ENCODE measurements at regions not wholly inside any gene's neighbourhood (a gene's known extent, or its start where the extent isn't known, plus 50 kb on each side); places are given as distances from the start of the nearest gene placed in this dataset.

DNA sequence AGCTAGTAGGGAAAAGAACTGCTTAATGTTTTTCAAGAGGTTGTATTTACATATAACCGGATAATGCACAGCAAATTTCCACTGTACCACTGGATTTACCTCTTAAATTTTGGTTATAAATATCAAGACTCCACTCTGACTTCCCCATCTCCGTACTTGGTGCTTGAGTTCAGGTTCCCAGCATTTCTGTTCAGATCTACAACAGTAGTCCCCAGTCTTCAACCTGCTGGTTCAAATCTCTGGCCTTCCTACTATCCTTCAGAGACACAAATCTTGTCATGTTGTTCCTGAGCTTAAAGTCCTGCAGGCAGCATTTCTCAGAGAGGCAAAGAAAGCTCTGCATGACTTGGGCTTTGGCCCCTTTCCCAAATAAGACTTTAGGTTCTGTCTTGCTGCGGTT lies 392.6 kb upstream of the ATP5MC3 start:
- in situ Hi-C loops (cut with HindIII; ENCODE audit: low sequenced_read_pairs): no loop called here

GRCh38 chr2:175571078-175571653 lies 389.7 kb upstream of the ATP5MC3 start:
- in situ Hi-C loops (cut with HindIII; ENCODE audit: low sequenced_read_pairs): no loop called here

DNA sequence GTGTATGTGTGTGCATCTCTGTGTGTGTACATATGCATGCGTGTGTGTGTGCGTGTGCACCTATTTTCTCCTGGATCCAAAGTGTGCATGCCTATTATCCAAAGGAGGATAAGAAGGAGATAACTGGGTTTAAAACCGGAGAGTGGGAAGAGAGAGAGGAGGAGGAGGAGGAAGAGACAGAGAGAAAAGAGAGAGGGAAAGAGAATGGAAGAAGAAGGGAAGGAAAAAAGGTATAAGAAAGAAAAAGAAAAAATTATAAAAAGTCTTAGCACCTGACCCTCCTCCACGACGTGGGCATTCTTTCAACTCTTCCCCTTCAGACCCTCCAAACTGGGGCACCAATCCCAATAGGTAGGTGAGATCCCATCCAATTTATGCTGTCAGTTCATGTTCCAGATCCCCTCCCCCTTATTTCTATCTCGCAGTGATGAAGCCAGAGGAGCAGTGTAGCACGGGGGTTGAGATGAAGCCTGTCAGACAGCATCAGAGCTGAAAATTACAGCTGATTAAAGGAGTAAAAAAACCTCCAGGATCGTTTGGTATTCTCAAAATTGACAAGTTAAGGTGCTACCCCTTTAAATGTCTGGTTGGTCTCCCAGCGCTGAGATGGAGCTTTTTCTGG lies 386.7 kb upstream of the ATP5MC3 start:
- in situ Hi-C loops (cut with HindIII; ENCODE audit: low sequenced_read_pairs): no loop called here

GRCh38 chr2:175567435-175568061 lies 386.0 kb upstream of the ATP5MC3 start:
- in situ Hi-C loops (cut with HindIII; ENCODE audit: low sequenced_read_pairs): no loop called here

- in situ Hi-C loops (cut with HindIII; ENCODE audit: low sequenced_read_pairs): no loop called here
Measured at GRCh38 chr2:175560521-175561169, 379.1 kb upstream of the ATP5MC3 start.

GRCh38 chr2:175559613-175560012 lies 378.1 kb upstream of the ATP5MC3 start:
- in situ Hi-C loops (cut with HindIII; ENCODE audit: low sequenced_read_pairs): no loop called here

- in situ Hi-C loops (cut with HindIII; ENCODE audit: low sequenced_read_pairs): no loop called here
Measured at GRCh38 chr2:175557810-175558377, 376.4 kb upstream of the ATP5MC3 start.

DNA sequence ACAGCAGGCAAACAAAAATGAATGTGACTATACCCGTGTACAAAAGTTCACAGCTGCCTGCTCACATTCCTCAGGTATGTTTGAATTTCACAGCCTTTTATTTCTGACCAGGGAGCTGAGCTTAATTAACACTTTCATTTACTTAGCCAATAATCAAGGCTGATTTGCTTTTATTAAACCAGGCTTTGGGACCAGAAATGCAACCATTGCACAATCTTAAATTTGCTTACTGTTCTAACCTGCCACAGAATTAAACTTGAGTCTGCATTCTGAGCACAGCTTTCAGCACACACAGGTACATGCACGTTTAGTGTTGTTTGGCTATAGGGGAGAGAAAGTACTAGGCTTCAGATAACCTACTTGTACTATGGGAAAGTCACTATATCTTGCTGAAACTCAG lies 372.4 kb upstream of the ATP5MC3 start:
- in situ Hi-C loops (cut with HindIII; ENCODE audit: low sequenced_read_pairs): no loop called here

DNA sequence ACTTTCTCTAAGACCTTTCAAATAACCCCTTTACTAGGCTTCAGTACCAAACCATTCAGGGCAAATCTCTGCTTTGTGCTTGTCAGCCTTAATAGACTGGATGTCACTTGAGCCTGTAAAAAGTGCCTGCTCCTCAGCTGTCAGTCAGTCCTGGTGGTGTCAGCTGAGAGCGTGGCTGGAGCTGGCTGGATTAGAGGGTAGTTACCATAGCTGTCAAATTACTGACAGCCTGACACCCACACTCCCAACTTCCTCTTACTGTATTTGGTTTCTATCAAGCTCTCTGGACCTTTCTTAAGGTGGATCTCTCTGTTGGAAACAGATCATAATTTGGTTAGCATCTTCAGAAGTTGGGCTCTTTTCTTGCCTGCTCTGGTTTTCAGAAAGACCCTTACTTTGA lies 371.4 kb upstream of the ATP5MC3 start:
- in situ Hi-C loops (cut with HindIII; ENCODE audit: low sequenced_read_pairs): no loop called here

DNA sequence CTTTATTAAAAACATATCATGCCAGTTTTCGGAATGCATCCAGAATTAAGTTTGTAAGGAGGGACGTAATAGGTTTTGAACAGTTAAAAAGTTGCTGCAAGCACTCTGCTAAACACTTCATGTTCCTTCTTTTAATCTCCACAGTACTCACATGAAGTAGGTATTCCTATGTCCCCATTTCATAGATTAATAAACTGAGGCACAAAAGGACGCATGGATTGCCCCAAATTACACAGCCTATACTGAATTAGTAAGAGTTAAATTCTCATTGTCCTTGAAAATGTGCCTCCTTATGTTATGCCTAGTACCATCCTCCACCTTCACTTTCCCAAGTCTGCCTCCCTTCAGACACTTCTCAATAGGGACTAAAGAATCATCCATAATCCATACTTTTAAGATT lies 358.9 kb upstream of the ATP5MC3 start:
- in situ Hi-C loops (cut with HindIII; ENCODE audit: low sequenced_read_pairs): no loop called here

GRCh38 chr2:175539122-175539521 lies 357.6 kb upstream of the ATP5MC3 start:
- in situ Hi-C loops (cut with HindIII; ENCODE audit: low sequenced_read_pairs): no loop called here

DNA sequence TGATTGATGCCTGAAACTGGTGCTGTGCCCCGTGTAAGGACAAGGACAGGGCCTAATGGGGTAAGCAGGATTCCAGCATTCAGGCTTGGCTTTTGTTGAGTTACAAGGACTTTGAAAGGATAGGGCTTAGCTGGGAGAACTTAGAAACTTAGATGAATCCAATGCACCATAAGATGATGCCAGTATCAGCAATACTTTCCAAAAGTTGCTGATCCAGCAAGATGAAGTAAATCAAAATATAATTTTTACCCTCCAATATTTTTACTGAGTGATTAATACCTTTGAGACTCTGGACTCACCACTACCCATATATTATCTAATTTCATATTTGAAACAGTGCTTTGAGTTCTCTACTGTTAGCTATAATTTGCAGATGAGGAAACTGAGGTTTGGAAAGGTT lies 354.5 kb upstream of the ATP5MC3 start:
- in situ Hi-C loops (cut with HindIII; ENCODE audit: low sequenced_read_pairs): no loop called here

GRCh38 chr2:175535631-175536030 lies 354.1 kb upstream of the ATP5MC3 start:
- in situ Hi-C loops (cut with HindIII; ENCODE audit: low sequenced_read_pairs): no loop called here

- in situ Hi-C loops (cut with HindIII; ENCODE audit: low sequenced_read_pairs): no loop called here
Measured at GRCh38 chr2:175525975-175526374, 344.5 kb upstream of the ATP5MC3 start.

GRCh38 chr2:175523001-175523400 lies 341.5 kb upstream of the ATP5MC3 start:
- in situ Hi-C loops (cut with HindIII; ENCODE audit: low sequenced_read_pairs): no loop called here

DNA sequence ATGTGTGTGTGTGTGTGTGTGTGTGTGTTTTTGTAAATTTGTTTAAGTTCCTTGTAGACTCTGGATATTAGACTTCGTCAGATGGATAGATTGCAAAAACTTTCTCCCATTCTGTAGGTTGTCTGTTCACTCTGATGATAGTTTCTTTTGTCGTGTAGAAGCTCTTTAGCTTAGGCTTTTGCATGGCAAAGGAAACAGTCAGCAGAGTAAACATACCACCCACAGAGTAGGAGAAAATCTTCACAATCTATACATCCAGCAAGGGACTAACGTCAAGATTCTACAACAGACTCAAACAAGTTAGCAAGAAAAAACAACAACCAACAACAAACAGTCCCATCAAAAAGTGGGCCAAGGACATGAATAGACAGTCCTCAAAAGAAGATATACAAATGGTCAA lies 336.7 kb upstream of the ATP5MC3 start:
- in situ Hi-C loops (cut with HindIII; ENCODE audit: low sequenced_read_pairs): no loop called here

GRCh38 chr2:175516555-175516954 lies 335.0 kb upstream of the ATP5MC3 start:
- in situ Hi-C loops (cut with HindIII; ENCODE audit: low sequenced_read_pairs): no loop called here

DNA sequence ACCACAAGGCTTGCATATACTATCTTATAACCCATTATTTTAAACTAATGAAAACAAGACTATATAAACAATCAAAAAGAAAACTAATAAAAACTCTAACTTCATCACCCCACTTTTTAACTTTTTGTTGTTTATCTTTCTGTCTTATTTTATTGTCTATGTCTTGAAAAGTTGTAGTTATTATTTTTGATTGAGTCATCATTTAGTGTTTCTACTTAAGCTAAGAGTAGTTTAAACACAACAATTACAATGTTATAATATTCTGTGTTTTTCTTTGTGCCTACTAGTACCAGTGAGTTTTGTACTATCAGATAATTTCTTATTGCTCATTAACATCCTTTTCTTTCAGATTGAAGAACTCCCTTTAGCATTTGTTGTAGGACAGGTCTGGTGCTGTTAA lies 318.7 kb upstream of the ATP5MC3 start:
- in situ Hi-C loops (cut with HindIII; ENCODE audit: low sequenced_read_pairs): no loop called here

- in situ Hi-C loops (cut with HindIII; ENCODE audit: low sequenced_read_pairs): no loop called here
Measured at GRCh38 chr2:175490360-175490791, 308.9 kb upstream of the ATP5MC3 start.

DNA sequence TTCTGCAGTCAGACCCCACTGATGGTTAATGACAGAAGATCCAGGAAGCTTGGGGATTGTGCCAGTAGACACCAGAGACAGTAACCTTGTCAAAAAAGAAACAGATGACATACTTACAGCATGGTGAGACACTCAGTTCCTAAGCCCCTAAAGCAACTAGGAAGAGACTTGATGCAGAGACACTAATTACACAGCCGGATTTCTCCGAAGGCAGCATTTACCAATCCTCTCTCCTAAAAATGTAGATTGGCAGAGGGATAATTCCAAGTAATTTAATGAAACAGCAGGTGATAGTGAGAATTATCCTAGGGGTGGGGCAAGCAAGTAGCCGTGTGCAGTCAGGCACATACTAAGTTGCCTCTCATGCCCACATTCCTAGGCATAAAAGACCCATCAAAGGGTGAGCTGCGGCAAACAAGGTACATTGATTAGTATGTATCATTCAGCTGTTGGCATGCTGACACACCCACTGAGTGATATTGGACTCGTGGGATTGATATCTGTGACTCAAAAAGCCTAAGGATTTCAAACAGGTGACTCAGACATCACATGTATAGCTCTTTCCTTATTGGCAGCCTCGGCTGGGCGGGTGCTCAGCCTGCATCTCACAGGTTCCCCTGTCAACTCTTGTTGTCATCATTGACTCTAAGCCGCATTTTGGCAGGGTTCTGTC lies 296.7 kb upstream of the ATP5MC3 start:
- in situ Hi-C loops (cut with HindIII; ENCODE audit: low sequenced_read_pairs): loop anchor here (10.0 kb wide), 1 partner anchor 617 kb away; the partner anchor contains the start of genes HOXD12 and HOXD13

- in situ Hi-C loops (cut with HindIII; ENCODE audit: low sequenced_read_pairs): loop anchor here (10.0 kb wide), 1 partner anchor 618 kb away; the partner anchor contains the start of genes HOXD12 and HOXD13
Measured at GRCh38 chr2:175476948-175477347, 295.4 kb upstream of the ATP5MC3 start.

All from endothelial cell of hepatic sinusoid (primary cell).